ENCODE measurements at regions not wholly inside any gene's neighbourhood (a gene's known extent, or its start where the extent isn't known, plus 50 kb on each side); places are given as distances from the start of the nearest gene placed in this dataset.

GRCh38 chr10:113379091-113379490 lies 173.8 kb upstream of the HABP2 start:
- Mint-ChIP-seq H3K9me3 (ENCODE audit: unreplicated experiment) (no peaks in the 10 kb centered on the region), H3K36me3 (ENCODE audit: unreplicated experiment) (no peaks in the 10 kb centered on the region), H3K27ac (ENCODE audit: unreplicated experiment) (peak overlapping the region; percentile 87), H3K27me3 (ENCODE audit: unreplicated experiment) (no peaks in the 10 kb centered on the region), H3K4me3 (ENCODE audit: unreplicated experiment) (no peak overlapping the region), H3K4me1 (ENCODE audit: unreplicated experiment) (peaks cover 61% of the 10 kb centered on the region)
- no peak for TF ChIP-seq CTCF (IDR thresholded peaks at IDR 0.05)
- DNase-seq (ENCODE audit: extremely low spot score, unreplicated experiment), result no peak

GRCh38 chr10:113381416-113381815 lies 171.4 kb upstream of the HABP2 start:
- H3K4me3 Mint-ChIP-seq (ENCODE audit: unreplicated experiment), result peak overlapping the region; percentile 71
- H3K9me3 Mint-ChIP-seq (ENCODE audit: unreplicated experiment), result no peaks in the 10 kb centered on the region
- peak overlapping the region; percentile 99 for H3K27ac Mint-ChIP-seq (ENCODE audit: unreplicated experiment)
- no peaks in the 10 kb centered on the region for H3K27me3 Mint-ChIP-seq (ENCODE audit: unreplicated experiment)
- peaks cover 84% of the 10 kb centered on the region for H3K4me1 Mint-ChIP-seq (ENCODE audit: unreplicated experiment)
- TF ChIP-seq CTCF (IDR thresholded peaks at IDR 0.05), result no peak
- H3K36me3 Mint-ChIP-seq (ENCODE audit: unreplicated experiment), result no peaks in the 10 kb centered on the region
- DNase-seq (ENCODE audit: extremely low spot score, unreplicated experiment), result no peak

- Mint-ChIP-seq H3K36me3 (ENCODE audit: unreplicated experiment) (no peaks in the 10 kb centered on the region), H3K9me3 (ENCODE audit: unreplicated experiment) (no peaks in the 10 kb centered on the region), H3K4me1 (ENCODE audit: unreplicated experiment) (peaks cover 89% of the 10 kb centered on the region), H3K27me3 (ENCODE audit: unreplicated experiment) (no peaks in the 10 kb centered on the region), H3K4me3 (ENCODE audit: unreplicated experiment) (peak overlapping the region; percentile 71), H3K27ac (ENCODE audit: unreplicated experiment) (peak overlapping the region; percentile 99)
- DNase-seq (ENCODE audit: extremely low spot score, unreplicated experiment), result no peak
- no peak for TF ChIP-seq CTCF (IDR thresholded peaks at IDR 0.05)
These were observed 170.8 kb upstream of the HABP2 start for GRCh38 chr10:113381981-113382509.

- Mint-ChIP-seq H3K4me1 (ENCODE audit: unreplicated experiment) (peaks cover 84% of the 10 kb centered on the region), H3K9me3 (ENCODE audit: unreplicated experiment) (no peaks in the 10 kb centered on the region), H3K27me3 (ENCODE audit: unreplicated experiment) (no peaks in the 10 kb centered on the region), H3K36me3 (ENCODE audit: unreplicated experiment) (no peaks in the 10 kb centered on the region), H3K27ac (ENCODE audit: unreplicated experiment) (peak overlapping the region; percentile 99), H3K4me3 (ENCODE audit: unreplicated experiment) (peak overlapping the region; percentile 71)
- DNase-seq (ENCODE audit: extremely low spot score, unreplicated experiment), result no peak
- TF ChIP-seq CTCF (IDR thresholded peaks at IDR 0.05), result no peak
These were observed 170.2 kb upstream of the HABP2 start for GRCh38 chr10:113382691-113383090.

GRCh38 chr10:113384181-113384580 lies 168.7 kb upstream of the HABP2 start:
- no peak for TF ChIP-seq CTCF (IDR thresholded peaks at IDR 0.05)
- peak overlapping the region; percentile 99 for H3K27ac Mint-ChIP-seq (ENCODE audit: unreplicated experiment)
- H3K4me3 Mint-ChIP-seq (ENCODE audit: unreplicated experiment), result no peak overlapping the region
- DNase-seq (ENCODE audit: extremely low spot score, unreplicated experiment), result no peak
- H3K4me1 Mint-ChIP-seq (ENCODE audit: unreplicated experiment), result peaks cover 71% of the 10 kb centered on the region
- no peaks in the 10 kb centered on the region for H3K27me3 Mint-ChIP-seq (ENCODE audit: unreplicated experiment)
- H3K9me3 Mint-ChIP-seq (ENCODE audit: unreplicated experiment), result no peaks in the 10 kb centered on the region
- no peaks in the 10 kb centered on the region for H3K36me3 Mint-ChIP-seq (ENCODE audit: unreplicated experiment)

Data from osteocyte (in vitro differentiated cells).